Ramos (cell line): ENCODE measurements at regions not wholly inside any gene's neighbourhood (a gene's known extent, or its start where the extent isn't known, plus 50 kb on each side); places are given as distances from the start of the nearest gene placed in this dataset.
"Not testable (repeated sequence)": the region's sequence is repeated elsewhere in the genome, so short reads cannot be mapped to it uniquely, and the experiment has no call there.

Experiments
- in situ Hi-C: fragments of 300-500 bp; cut with MboI; formaldehyde crosslinking; loops from one replicate; pipeline ENCODE4 v1.14.3; 2022; ENCODE audit warnings: low sequenced_read_pairs; ENCODE audit not compliant: unreplicated experiment

DNA sequence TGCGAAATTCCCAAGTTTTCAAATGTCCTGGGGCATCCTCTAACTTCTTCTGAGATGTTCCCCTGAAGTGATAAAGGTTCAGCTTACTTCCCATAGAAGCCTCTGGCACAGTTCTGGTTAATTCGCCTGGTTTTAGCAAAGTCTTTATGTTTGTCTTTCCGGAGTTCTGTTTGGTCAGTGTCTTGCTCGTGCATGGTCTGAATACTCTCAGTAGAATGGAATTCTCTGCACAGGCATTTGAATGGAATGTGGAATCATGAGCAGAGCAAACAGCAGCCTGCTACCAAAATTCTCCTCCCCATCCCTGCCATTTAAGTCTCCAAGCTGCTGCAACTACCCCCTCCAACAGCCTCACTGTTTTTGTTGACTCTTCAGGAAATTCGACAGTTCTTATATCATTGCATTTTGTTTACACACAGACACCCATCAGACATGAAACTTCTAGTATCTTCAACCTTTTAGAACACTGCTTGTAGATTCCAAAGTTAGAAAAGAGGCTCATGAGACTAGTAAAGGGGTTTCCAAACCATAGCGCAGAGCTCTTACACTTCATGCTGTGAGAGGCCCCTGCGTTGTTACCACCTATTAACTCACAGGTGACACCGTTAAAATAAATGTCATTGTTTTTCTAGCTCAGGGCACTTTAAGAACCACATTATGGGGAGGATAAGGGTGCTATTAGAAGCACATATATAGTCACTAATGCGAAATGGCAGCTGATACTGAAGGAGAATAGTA lies 129.7 kb downstream of the PLCE1 start:
- in situ Hi-C loops = no loop called here

DNA sequence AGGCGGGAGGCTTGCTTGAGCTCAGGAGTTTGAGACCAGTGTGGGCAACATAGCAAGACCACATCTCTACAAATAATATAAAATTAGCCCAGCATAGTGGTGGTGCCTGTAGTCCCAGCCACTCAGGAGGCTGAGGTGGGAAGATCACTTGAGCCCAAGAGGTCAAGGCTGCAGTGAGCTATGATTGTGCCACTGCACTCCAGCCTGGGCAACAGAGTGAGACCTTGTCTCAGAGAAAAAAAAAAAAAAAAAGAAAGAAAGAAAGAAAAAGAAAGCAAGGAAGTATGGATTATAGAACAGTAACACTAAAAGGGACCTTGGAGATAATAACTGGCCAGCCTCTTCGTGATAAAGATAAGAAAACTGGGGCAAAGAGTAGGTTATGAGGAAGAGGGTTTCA lies 130.4 kb downstream of the PLCE1 start:
- in situ Hi-C loops = not testable (repeated sequence)

DNA sequence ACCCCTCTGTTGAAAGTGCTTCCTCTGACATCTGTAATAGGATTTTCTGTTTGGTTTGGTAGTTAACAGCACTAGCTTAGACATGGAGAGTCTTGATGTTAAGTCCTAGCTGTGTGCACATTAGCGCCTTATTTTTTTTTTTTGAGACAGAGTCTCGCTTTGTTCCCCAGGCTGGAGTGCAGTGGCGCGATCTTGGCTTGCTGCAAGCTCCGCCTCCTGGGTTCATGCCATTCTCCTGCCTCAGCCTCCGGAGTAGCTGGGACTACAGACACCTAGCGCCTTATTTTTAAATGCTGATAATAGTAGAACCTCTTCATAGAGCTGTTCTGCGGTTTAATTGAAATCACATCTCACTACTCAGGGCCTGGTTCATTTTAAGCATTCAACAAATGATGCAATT lies 131.5 kb downstream of the PLCE1 start:
- in situ Hi-C loops = not testable (repeated sequence)

DNA sequence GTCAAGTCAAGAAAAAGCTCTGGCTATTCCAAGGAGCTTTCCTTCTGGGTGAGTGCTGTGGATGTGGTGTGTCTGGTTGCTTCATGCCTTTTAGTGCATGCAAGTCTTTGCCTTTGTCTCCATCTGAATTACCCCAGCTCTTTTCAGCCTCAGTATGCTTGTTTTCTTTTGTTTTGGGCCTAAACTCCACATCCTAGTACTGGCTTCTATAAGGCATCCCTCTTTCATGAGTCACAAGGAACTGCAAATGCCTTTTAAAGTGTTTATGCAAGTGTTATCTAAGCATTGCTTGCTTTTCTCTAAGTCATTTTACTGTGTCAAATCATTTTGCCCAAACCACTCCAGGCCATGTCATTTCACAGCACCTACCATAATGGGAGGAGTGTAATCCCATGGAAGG lies 132.1 kb downstream of the PLCE1 start:
- in situ Hi-C loops = no loop called here

DNA sequence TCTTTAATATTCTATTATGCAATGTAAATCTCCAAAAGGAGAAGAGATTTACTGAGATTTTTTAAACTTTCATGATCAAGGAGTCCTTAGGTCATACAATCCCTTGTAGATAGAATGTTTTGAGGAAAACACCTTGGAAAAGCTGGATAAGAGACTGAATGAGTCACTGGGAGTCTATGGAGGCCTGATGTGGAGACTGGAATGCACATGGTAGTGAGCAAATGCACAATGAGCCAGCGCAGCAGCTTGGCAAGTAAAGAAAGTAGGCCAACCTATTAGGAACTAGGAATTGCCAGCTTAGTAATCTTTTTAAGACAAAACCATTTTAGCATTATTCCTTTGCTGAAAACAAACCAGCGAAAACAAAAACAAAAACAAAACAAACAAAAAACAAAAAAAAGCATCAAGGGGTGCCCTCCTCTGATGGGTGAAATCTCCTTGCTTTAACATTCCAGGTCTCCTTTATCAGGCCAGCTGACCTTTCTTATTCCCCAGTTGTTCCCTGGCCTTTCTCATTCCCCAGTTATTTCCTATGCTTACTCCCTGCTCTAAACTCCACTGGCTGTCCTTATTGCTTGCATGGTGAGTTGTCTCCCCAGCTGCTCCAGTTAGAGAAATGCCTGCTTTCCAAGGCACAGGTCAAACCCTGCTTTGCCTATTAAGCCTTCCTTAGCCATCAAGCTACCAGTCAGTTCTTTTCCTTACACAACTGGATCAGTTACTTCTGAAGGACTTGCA lies 135.8 kb downstream of the PLCE1 start:
- in situ Hi-C loops = no loop called here

DNA sequence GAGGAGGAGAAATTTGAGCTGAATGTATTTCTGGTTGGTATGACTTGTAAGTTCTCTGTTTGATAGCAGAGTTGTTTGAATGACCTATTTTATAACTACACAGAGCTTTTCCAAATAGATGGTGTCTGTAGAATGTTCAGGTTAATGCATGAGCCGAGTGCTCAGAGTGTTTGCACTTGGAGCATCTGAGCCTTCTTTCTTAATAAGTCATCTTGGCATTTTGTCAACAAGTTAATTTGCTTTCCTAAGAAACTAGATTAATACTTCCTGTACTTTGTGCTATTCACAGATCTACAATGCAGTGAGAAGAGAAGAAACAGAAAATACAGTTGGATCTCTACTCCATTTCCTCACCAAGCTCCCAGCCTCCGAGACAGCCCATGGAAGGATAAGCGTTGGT lies 138.2 kb downstream of the PLCE1 start:
- in situ Hi-C loops = no loop called here

DNA sequence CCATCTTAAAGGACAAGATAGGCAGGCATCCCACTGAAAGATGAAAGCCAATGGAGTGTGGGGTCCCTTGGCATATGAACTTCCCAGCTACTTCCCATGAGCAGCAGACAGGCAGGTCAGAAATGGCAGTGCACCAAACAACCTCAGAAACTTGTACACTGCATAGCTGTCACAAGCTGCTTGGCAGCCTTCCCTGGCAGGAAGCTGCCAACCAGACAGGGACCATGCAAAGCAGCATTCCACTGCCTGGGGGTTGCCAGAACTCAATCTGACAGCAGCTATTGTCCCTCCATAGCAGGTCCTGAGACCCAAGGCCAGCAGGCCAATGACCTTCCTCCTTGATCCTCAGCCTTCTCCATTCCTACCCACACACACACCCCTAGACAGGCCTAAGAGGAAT lies 139.5 kb downstream of the PLCE1 start:
- in situ Hi-C loops = no loop called here

DNA sequence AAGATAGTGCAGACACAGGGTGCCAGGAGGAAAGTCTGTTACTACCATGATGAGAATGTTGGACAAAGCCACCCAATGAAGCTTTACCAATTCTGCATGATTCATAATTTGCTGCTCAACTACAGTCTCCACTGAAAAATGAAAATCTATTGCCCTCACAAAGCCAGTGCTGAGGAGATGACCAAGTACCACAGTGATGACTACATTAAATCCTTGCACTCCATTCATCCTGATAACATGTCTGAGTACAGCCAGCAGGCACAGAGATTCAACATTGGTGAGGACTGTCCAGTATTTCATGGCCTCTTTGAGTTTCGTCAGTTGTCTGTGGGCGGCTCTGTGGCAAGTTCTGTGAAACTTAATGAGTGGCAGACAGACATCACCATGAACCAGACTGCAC lies 144.0 kb downstream of the PLCE1 start:
- in situ Hi-C loops = no loop called here

DNA sequence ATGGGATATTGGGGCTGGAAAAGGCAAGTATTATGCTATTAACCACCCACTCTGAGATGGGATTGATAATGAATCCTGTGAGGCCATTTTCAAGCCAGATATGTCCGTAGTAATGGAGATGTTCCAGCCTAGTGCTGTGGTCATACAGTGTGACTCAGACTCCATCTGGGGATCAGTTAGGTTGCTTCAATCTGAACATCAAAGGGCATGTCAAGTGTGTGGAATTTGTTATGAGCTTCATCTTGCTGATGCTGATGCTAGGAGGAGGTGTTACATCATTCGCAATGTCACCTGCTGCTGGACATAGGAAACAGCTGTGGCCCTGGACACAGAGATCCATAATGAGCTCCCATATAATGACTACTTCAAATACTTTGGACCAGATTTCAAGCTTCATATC lies 144.7 kb downstream of the PLCE1 start:
- in situ Hi-C loops = no loop called here

DNA sequence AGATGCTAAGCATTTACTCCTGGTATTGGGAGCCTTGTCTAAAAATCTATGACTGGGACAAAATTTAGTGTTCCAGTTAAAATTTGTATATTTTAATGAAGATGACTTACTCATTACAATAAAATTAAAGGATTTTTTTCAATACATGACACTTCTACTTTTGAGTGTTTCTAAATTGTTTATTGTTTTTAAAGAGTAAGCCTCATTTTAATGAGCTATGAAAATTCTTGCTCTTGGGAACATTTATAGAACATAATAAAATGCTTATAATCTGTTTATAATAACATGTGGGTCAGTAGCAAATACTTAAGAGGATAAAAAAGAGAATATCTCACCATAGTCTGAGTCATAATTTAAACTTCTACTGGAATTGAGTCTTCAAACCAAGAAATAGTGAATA lies 149.5 kb downstream of the PLCE1 start:
- in situ Hi-C loops = no loop called here

DNA sequence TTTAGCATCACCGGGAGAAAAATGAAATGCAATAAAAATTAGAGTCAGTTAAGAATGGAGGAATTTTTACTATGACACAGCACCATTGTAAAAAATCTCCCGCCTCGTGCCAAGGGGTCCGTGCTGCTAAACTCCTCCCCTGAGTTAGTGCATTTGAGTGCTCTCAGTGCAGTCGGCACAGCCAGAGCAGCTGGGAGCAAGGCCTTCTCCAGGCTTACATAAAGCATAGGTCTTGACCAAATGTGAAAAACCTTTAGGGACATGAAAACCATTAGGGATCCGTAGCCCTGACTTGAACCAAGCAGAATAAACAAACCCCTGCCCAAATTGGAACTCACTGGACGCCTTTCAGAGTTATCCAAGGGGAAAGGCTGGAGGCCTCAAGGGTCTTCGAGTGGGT lies 152.6 kb downstream of the PLCE1 start:
- in situ Hi-C loops = no loop called here

DNA sequence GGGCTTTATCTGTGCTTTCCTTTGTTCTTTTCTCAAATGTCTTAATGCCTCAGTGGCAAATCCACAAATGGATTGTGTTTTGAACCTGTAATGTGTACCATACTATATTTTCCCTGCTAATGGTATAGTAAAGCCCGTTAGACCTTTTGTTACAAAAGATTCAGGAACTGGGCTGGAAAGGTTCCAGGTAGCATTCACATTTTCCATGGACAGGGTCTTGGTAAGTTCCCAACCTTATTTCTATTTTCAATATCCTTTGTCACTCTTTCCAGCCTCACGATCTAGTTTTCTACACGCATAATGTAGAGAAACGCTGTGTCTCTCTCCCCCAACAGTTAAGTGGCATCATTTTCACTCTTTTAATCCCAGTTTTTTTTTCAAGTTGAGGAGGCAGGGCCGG lies 153.0 kb downstream of the PLCE1 start:
- in situ Hi-C loops = no loop called here

DNA sequence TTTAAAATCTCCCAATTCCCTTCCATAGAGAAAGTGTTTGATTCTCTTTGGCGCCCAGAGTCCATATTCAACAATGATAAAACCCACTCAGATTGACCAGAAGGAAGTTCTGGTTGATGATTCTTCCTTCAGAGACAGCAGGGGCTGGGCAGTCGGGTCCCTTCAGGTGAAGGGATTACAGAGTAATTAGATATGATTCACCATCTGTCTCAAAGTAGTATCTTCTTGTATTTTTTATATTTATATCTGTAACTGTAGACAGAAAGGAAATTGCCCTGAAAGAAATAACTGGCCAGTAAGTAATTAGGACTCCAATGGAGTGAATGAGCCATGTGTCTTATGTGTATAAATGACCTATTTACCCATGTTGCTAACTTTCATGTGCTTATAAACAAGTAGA lies 156.0 kb downstream of the PLCE1 start:
- in situ Hi-C loops = no loop called here

DNA sequence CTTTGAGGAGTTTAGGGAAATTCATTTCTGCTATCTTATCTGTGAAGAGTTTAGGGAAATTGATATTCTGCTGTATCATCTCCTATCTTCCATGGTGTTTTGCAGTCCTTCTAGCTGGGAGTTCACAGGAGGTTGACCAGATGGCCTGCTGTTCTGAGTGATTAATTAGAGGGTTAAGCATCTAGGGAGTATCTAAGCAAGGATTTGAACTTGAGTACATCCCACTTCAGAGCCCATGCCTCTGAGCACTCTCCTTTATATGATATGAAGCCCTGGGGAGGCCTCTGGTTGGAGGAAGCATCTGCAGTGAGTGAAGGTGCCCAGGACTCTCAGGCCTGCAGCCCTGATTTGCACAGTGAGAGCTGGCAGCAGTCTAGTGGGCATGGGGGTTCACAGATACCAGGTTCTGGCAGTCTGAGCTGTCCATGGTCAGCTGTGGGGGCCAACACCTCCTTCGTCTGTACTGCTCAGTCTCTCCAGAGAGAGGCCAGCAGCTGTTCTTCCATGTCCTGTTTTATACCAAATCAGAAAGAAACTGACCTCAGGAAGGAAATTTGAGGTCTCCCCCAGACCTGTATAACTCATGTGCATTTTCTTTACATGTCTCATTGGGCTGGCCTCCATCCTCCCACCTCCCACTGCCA lies 156.9 kb downstream of the PLCE1 start:
- in situ Hi-C loops = no loop called here

DNA sequence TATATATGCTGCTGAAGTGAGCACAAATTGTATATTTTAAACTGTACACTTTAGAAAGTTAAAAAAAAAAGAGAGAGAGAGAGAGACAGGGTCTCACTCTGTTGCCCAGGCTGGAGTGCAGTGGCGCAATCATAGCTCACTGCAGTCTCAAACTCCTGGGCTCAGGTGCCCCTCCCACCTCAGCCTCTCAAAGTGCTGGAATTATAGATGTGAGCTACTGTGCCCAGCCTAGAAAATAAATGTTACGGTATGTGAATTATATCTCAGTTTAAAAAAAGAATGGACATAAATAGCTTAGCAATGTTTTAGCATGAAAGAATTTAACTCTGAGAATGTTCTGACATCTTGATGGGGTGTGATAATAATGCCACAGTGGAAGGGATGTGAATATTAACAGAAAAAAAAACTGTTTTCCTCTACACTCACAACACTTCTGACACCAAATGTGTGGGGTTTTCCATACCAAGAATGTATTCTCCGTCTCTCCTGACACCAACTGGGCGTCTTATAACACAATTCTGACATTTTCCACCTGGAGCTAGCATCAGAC lies 162.1 kb downstream of the PLCE1 start:
- in situ Hi-C loops = no loop called here

DNA sequence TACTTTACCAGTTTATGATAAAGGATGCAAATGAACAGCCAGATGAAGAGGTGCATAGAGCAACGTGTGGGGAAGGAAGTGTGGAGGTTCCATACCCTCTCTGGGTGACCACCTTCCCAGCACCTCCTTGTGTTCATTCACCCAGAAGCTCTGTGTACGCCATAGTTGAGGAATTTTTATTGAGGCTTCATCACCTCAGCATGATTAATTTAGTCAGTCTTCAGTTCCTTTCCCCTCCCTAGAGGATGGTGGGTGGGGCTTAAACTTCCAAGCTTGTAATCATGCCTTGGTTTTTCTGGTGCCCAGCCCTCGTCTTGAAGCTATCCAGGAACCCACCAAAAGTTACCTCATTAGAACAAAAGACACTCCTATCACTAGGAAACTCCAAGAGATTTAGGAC lies 162.7 kb downstream of the PLCE1 start:
- in situ Hi-C loops = no loop called here

DNA sequence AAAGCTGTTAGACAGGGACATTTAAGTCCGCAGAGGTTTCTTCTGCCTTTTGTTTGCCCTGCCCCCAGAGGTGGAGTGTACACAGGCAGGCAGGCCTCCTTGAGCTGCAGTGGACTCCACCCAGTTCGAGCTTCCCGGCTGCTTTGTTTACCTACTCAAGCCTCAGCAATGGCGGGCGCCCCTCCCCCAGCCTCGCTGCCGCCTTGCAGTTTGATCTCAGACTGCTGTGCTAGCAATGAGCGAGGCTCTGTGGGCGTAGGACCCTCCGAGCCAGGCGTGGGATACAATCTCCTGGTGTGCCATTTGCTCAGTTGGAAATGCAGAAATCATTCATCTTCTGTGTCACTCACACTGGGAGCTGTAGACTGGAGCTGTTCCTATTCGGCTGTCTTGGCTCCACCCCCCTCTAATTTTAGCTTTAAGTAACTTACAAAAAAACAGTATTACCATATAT lies 171.5 kb downstream of the PLCE1 start:
- in situ Hi-C loops = not testable (repeated sequence)

DNA sequence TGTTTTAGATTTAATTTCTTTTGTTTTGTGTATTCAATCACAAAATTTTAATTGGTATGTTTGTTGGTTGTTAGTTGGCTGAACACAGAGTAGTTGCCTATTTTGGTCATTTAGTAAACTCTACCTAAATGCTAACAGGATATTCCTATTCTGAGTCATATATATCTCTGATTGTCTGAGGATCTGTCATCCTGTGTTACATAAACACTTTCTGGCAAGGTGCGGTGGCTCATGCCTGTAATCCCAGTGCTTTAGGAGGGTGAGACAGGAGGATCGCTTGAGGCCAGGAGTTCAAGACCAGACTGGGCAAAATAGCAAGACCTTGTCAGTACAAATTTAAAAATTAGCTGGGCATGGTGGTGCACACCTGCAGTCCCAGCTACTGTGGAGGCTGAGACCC lies 178.6 kb downstream of the PLCE1 start:
- in situ Hi-C loops = no loop called here

DNA sequence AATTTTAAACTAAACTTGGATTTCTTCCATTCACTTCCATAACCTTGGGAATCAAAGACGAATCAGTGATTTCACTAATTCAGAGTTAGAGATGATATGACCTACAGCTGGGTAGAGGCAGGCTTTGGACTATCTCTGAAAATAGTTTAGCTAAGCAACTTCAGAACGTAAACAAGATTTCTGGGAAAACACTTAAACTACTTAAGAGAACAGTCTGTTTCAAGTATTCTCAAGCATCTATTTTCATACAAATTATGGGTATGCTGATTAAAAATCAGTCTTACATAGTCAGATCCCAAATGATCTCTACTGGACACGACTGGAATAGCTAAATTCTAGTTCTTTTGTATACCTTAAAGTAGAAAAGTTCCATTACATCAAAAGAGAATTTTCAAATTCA lies 179.9 kb downstream of the PLCE1 start:
- in situ Hi-C loops = no loop called here

DNA sequence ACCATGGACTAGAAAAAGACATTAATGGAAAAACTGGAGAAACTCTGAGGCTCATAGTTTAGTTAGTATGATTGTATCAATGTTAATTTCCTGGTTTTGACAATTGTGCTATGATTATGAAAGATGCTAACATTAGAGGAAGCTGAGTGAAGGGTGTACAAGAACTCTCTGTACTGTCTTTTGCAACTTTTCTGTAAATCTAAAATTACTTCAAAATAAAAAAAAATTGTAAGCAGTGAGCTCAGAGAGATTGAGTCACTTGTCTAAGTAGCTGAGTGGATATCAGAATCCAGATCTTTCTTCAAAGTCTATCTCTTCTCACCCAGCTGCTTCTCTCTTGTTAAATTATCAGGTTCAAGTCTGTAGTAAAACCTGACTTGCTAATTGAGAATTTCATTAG lies 181.1 kb downstream of the PLCE1 start:
- in situ Hi-C loops = no loop called here
